Endothelial cell of umbilical vein (primary cell): ENCODE measurements at regions not wholly inside any gene's neighbourhood (a gene's known extent, or its start where the extent isn't known, plus 50 kb on each side); places are given as distances from the start of the nearest gene placed in this dataset.

Experiments
- BruUV-seq: library from RNA; stranded (reverse); fragments of 400-500 nt; replicated peaks from 2 replicates; lab custom pipeline; 2021; lab: Mats Ljungman, UMichigan
- CTCF ChIA-PET: fragments of 300-600, 350-600 bp; sonication (Branson Sonifier 250); formaldehyde crosslinking; loops from one replicate; lab custom pipeline; 2021; ENCODE audit warnings: antibody characterized with exemption, inconsistent platforms; lab: Charles Lee
- POLR2A ChIA-PET: fragments of 300-600, 350-600 bp; sonication (Branson Sonifier 250); formaldehyde crosslinking; loops from one replicate; lab custom pipeline; 2021; ENCODE audit warnings: antibody characterized with exemption, inconsistent platforms; lab: Charles Lee
- DNase-seq: peaks from one replicate; pipeline ENCODE4 v3.0.0-alpha.2; 2011; ENCODE audit warnings: low read depth, low spot score
- FAIRE-seq: peaks from 2 replicates; lab custom pipeline; 2011; peaks lifted over from hg19 to GRCh38; lab: Jason Lieb, UNC
- H2AFZ ChIP-seq: 2 replicates; pipeline ENCODE4 v1.6.0; 2012; ENCODE audit warnings: low read depth, low read length, control low read depth, inconsistent platforms
- H3K27ac ChIP-seq: 2 replicates; pipeline ENCODE4 v1.5.1; 2011; ENCODE audit warnings: low read depth, mild to moderate bottlenecking, control low read depth, low read length, moderate library complexity; ENCODE audit not compliant: insufficient read depth
- H3K27me3 ChIP-seq, 2 experiments: 2 replicates each; pipeline versions ENCODE4 v1.6.0 to v1.6.1; 2011; ENCODE audit warnings: low read length in 2 of 2, mixed read lengths in 1 of 2; ENCODE audit not compliant: control insufficient read depth in 2 of 2, insufficient read depth in 2 of 2
- H3K36me3 ChIP-seq, 2 experiments: 2 replicates in 1 of 2; 3 replicates in 1 of 2; pipeline ENCODE4 v1.5.1; 2011; ENCODE audit warnings: low read length in 2 of 2, mild to moderate bottlenecking in 1 of 2, moderate library complexity in 1 of 2; ENCODE audit not compliant: control insufficient read depth in 2 of 2, insufficient read depth in 2 of 2; ENCODE audit errors: extremely low read depth in 1 of 2
- H3K4me1 ChIP-seq: 3 replicates; pipeline ENCODE4 v1.5.1; 2011; ENCODE audit warnings: mild to moderate bottlenecking, low read length; ENCODE audit not compliant: control insufficient read depth, insufficient read depth; ENCODE audit errors: extremely low read depth
- H3K4me2 ChIP-seq: 2 replicates; pipeline ENCODE4 v1.6.1; 2011; ENCODE audit warnings: low read length, control low read depth, mixed read lengths; ENCODE audit not compliant: insufficient read depth
- H3K4me3 ChIP-seq, 3 experiments: fragments of 200-600 bp in 1 of 3; sonication (generic), shearing (Covaris generic) in 1 of 3; replicated peaks in 1 of 3; 2 replicates each; pipeline ENCODE4 v1.5.1; 2011 to 2016; ENCODE audit warnings: control low read depth in 3 of 3, low read length in 3 of 3, mild to moderate bottlenecking in 2 of 3, inconsistent platforms in 1 of 3, low read depth in 1 of 3, moderate library complexity in 1 of 3; ENCODE audit not compliant: insufficient read depth in 1 of 3
- H3K79me2 ChIP-seq: 2 replicates; pipeline ENCODE4 v1.6.0; 2012; ENCODE audit warnings: low read length, inconsistent platforms; ENCODE audit not compliant: control insufficient read depth, insufficient read depth
- H3K9ac ChIP-seq: replicated peaks from 2 replicates; pipeline ENCODE3; 2011; ENCODE audit warnings: low read length, control low read depth; ENCODE audit not compliant: insufficient read depth; ENCODE audit errors: extremely low read depth
- H3K9me1 ChIP-seq: replicated peaks from 3 replicates; pipeline ENCODE4 v1.6.0; 2011; ENCODE audit warnings: mild to moderate bottlenecking, low read length; ENCODE audit not compliant: control insufficient read depth, insufficient read depth; ENCODE audit errors: extremely low read depth
- H3K9me3 ChIP-seq: replicated peaks from 2 replicates; pipeline ENCODE4 v1.5.1; 2012; ENCODE audit warnings: low read length, inconsistent platforms; ENCODE audit not compliant: control insufficient read depth, insufficient read depth
- H4K20me1 ChIP-seq: replicated peaks from 2 replicates; pipeline ENCODE3; 2011; ENCODE audit warnings: mild to moderate bottlenecking, low read length; ENCODE audit not compliant: control insufficient read depth, insufficient read depth; ENCODE audit errors: extremely low read depth
- CTCF ChIP-seq, 2 donors: IDR thresholded peaks; 1 replicate in 1 of 2; 2 replicates in 1 of 2; pipeline ENCODE4 v1.5.1; 2011; ENCODE audit warnings: low read length in 2 of 2, mild to moderate bottlenecking in 2 of 2, moderate library complexity in 2 of 2, control low read depth in 1 of 2, inconsistent platforms in 1 of 2, low read depth in 1 of 2; ENCODE audit not compliant: insufficient read depth in 1 of 2; ENCODE audit errors: extremely low read depth in 1 of 2
- EZH2 ChIP-seq: IDR thresholded peaks from 2 replicates; pipeline ENCODE4 v1.6.1; 2012; ENCODE audit warnings: borderline replicate concordance, low read depth, mild to moderate bottlenecking, moderate library complexity, low read length, inconsistent platforms; ENCODE audit not compliant: severe bottlenecking
- FOS ChIP-seq: IDR thresholded peaks from 2 replicates; pipeline ENCODE4 v1.6.1; 2011; ENCODE audit warnings: mild to moderate bottlenecking, low read length, moderate library complexity, borderline replicate concordance; ENCODE audit not compliant: insufficient read depth
- GATA2 ChIP-seq: IDR thresholded peaks from 2 replicates; pipeline ENCODE4 v1.7.0; 2011; ENCODE audit warnings: low read depth, mild to moderate bottlenecking, moderate library complexity, mixed read lengths, low read length; ENCODE audit not compliant: insufficient read length, insufficient read depth
- JUN ChIP-seq: IDR thresholded peaks from 2 replicates; pipeline ENCODE4 v1.6.1; 2011; ENCODE audit warnings: borderline replicate concordance, low read depth; ENCODE audit not compliant: insufficient read length, insufficient read depth
- MAX ChIP-seq: IDR thresholded peaks from 2 replicates; pipeline ENCODE4 v1.6.1; 2011; ENCODE audit not compliant: insufficient read depth, insufficient read length
- MYC ChIP-seq: IDR thresholded peaks from one replicate; pipeline ENCODE4 v1.6.1; 2011; ENCODE audit warnings: mild to moderate bottlenecking, low read depth, low read length
- POLR2A ChIP-seq: IDR thresholded peaks from 2 replicates; pipeline ENCODE4 v1.6.1; 2012; ENCODE audit warnings: low read depth, mild to moderate bottlenecking, control low read depth, low read length
- POLR2AphosphoS5 ChIP-seq: IDR thresholded peaks from 2 replicates; pipeline ENCODE4 v1.6.1; 2012; ENCODE audit warnings: low read depth, mild to moderate bottlenecking, control low read depth, low read length, moderate library complexity; ENCODE audit not compliant: insufficient read depth
- dilution Hi-C: fragments of 300-500 bp; cut with MboI; formaldehyde crosslinking; loops from one replicate; pipeline ENCODE4 v1.15.0; 2019; ENCODE audit warnings: low sequenced_read_pairs; ENCODE audit not compliant: extremely low pct_ligation_motif_present
- intact Hi-C: fragments of 100-400 bp; cut with micrococcal nuclease; formaldehyde crosslinking; loops from one replicate; pipeline ENCODE4 v1.10.0; 2022

GRCh38 chr20:11852189-11852588, 65.5 kb upstream of the BTBD3 start:
- ChIA-PET CTCF (no interaction called here), POLR2A (no interaction called here)
- H3K36me3 ChIP-seq = no peaks in the 10 kb centered on the region
- H3K79me2 ChIP-seq = no peaks in the 10 kb centered on the region
- no peak for FAIRE-seq
- no peak overlapping the region for H3K4me2 ChIP-seq
- H2AFZ ChIP-seq = no peak overlapping the region
- intact Hi-C loops = no loop called here
- BruUV-seq = no TSS peak
- no peak overlapping the region for H3K9ac ChIP-seq
- H3K4me3 ChIP-seq = no peak overlapping the region
- H3K9me1 ChIP-seq = no peaks in the 10 kb centered on the region
- no peak for DNase-seq
- dilution Hi-C loops = no loop called here
- no peak overlapping the region for H3K27ac ChIP-seq
- TF ChIP-seq JUN (no peak), EZH2 (no peak), MYC (no peak), CTCF (IDR thresholded peaks at IDR 0.05; ENCODE audit: extremely low read depth in 1 of 2, insufficient read depth in 1 of 2, low read depth in 1 of 2, low read length in 2 of 2) (no peak), POLR2A (no peak), GATA2 (no peak), POLR2AphosphoS5 (no peak), FOS (no peak), MAX (no peak)
- no peaks in the 10 kb centered on the region for H3K27me3 ChIP-seq
- no peaks in the 10 kb centered on the region for H3K9me3 ChIP-seq
- H3K4me1 ChIP-seq = no peaks in the 10 kb centered on the region
- H4K20me1 ChIP-seq = no peaks in the 10 kb centered on the region
